HEK293T (cell line): ENCODE measurements at regions not wholly inside any gene's neighbourhood (a gene's known extent, or its start where the extent isn't known, plus 50 kb on each side); places are given as distances from the start of the nearest gene placed in this dataset.

Experiments
- CTCF ChIA-PET: fragments of 350-600 bp; formaldehyde crosslinking; extraction: SDS; loops from one replicate; lab custom pipeline; 2021; ENCODE audit warnings: antibody characterized with exemption, inconsistent platforms; lab: Yijun Ruan, JAX
- POLR2A ChIA-PET: fragments of 350-600 bp; formaldehyde crosslinking; extraction: SDS; loops from one replicate; lab custom pipeline; 2020; ENCODE audit warnings: antibody characterized with exemption, inconsistent platforms; lab: Yijun Ruan, JAX
- DNase-seq: peaks from one replicate; pipeline ENCODE4 v3.0.0; 2012; ENCODE audit warnings: mixed read lengths; ENCODE audit errors: extremely low spot score
- ARNT ChIP-seq: fragments of 450-650 bp; IDR thresholded peaks from 2 replicates; pipeline ENCODE4 v1.6.1; 2017; ENCODE audit warnings: mild to moderate bottlenecking
- BHLHE40 ChIP-seq: fragments of 450-650 bp; IDR thresholded peaks from 2 replicates; pipeline ENCODE4 v1.6.1; 2016; ENCODE audit warnings: mild to moderate bottlenecking, moderate library complexity, borderline replicate concordance
- CTBP1 ChIP-seq: fragments of 450-650 bp; IDR thresholded peaks from 2 replicates; pipeline ENCODE4 v1.6.1; 2016; ENCODE audit warnings: borderline replicate concordance
- ELF4 ChIP-seq: fragments of 450-650 bp; IDR thresholded peaks from 2 replicates; pipeline ENCODE4 v1.6.1; 2017; ENCODE audit warnings: antibody characterized with exemption
- FOXA1 ChIP-seq: fragments of 450-650 bp; IDR thresholded peaks from 2 replicates; pipeline ENCODE4 v1.6.1; 2016; ENCODE audit warnings: mild to moderate bottlenecking
- FOXK2 ChIP-seq: fragments of 450-650 bp; IDR thresholded peaks from 2 replicates; pipeline ENCODE4 v1.6.1; 2016; ENCODE audit warnings: mild to moderate bottlenecking
- FOXM1 ChIP-seq: fragments of 450-650 bp; IDR thresholded peaks from 2 replicates; pipeline ENCODE4 v1.6.1; 2017; ENCODE audit warnings: mild to moderate bottlenecking, borderline replicate concordance
- HDGF ChIP-seq: fragments of 450-650 bp; IDR thresholded peaks from 2 replicates; pipeline ENCODE4 v1.6.1; 2017; ENCODE audit warnings: antibody characterized with exemption, borderline replicate concordance
- L3MBTL2 ChIP-seq: fragments of 450-650 bp; conservative IDR thresholded peaks from 2 replicates; pipeline ENCODE4 v1.6.1; 2016; ENCODE audit warnings: mild to moderate bottlenecking
- LEF1 ChIP-seq: fragments of 450-650 bp; IDR thresholded peaks from 2 replicates; pipeline ENCODE4 v1.6.1; 2017; ENCODE audit warnings: mild to moderate bottlenecking, borderline replicate concordance
- NFRKB ChIP-seq: fragments of 450-650 bp; IDR thresholded peaks from 2 replicates; pipeline ENCODE4 v1.6.1; 2016; ENCODE audit warnings: mild to moderate bottlenecking, moderate library complexity
- PKNOX1 ChIP-seq: fragments of 450-650 bp; IDR thresholded peaks from 2 replicates; pipeline ENCODE4 v1.6.1; 2016
- SP1 ChIP-seq: fragments of 450-650 bp; IDR thresholded peaks from 2 replicates; pipeline ENCODE4 v1.6.1; 2017
- SUZ12 ChIP-seq: fragments of 450-650 bp; IDR thresholded peaks from 2 replicates; pipeline ENCODE4 v1.6.1; 2016; ENCODE audit warnings: mild to moderate bottlenecking
- TARDBP ChIP-seq: fragments of 450-650 bp; IDR thresholded peaks from 2 replicates; pipeline ENCODE4 v1.6.1; 2016
- ZNF384 ChIP-seq: fragments of 450-650 bp; IDR thresholded peaks from 2 replicates; pipeline ENCODE4 v1.6.1; 2016

GRCh38 chr9:83144492-83144891, 81.5 kb upstream of the RASEF start:
- no peak for DNase-seq
- ChIA-PET CTCF (no interaction called here), POLR2A (no interaction called here)
- TF ChIP-seq ARNT, result no peak
- no peak for TF ChIP-seq SUZ12
- TF ChIP-seq ELF4, result no peak

- no peak for TF ChIP-seq HDGF
- TF ChIP-seq ARNT, result no peak
- no peak for TF ChIP-seq CTBP1
- no peak for TF ChIP-seq ZNF384
- TF ChIP-seq FOXA1, result no peak
- no peak for TF ChIP-seq TARDBP
- no peak for TF ChIP-seq SP1
- no peak for TF ChIP-seq BHLHE40
- no peak for TF ChIP-seq FOXK2
- no peak for TF ChIP-seq FOXM1
- TF ChIP-seq NFRKB, result no peak
- no peak for TF ChIP-seq LEF1
- ChIA-PET POLR2A (no interaction called here), CTCF (interaction anchor here (0.6 kb wide), 1 partner anchor 184 kb away, joined by 3 read pairs; no protein-coding TSS in a partner anchor)
- no peak for DNase-seq
Observed at GRCh38 chr9:83142389-83142788, 79.4 kb upstream of the RASEF start.

GRCh38 chr9:83141887-83142286, 78.9 kb upstream of the RASEF start:
- POLR2A ChIA-PET, result interaction anchor here (0.5 kb wide), 1 partner anchor 39 kb away, joined by 4 read pairs; no protein-coding TSS in a partner anchor
- TF ChIP-seq SUZ12 (no peak), NFRKB (no peak), PKNOX1 (no peak), ARNT (no peak), L3MBTL2 (no peak)
- DNase-seq, result no peak
- CTCF ChIA-PET, result interaction anchor here (0.6 kb wide), 1 partner anchor 8 kb away, joined by 3 read pairs; no protein-coding TSS in a partner anchor

- TF ChIP-seq HDGF (no peak), L3MBTL2 (no peak), NFRKB (no peak), SP1 (no peak), FOXK2 (no peak), ZNF384 (no peak), LEF1 (no peak), PKNOX1 (no peak), FOXM1 (no peak), BHLHE40 (no peak), CTBP1 (no peak)
- DNase-seq, result no peak
- ChIA-PET CTCF (no interaction called here), POLR2A (no interaction called here)
Observed at GRCh38 chr9:83140061-83140460, 77.1 kb upstream of the RASEF start.

GRCh38 chr9:83138422-83139135, 75.6 kb upstream of the RASEF start:
- no peak for DNase-seq
- ChIA-PET POLR2A (no interaction called here), CTCF (no interaction called here)
- no peak for TF ChIP-seq CTBP1
- no peak for TF ChIP-seq FOXA1
- no peak for TF ChIP-seq ARNT
- TF ChIP-seq FOXK2, result no peak
- TF ChIP-seq TARDBP, result no peak
- TF ChIP-seq L3MBTL2, result no peak
- TF ChIP-seq FOXM1, result no peak
- no peak for TF ChIP-seq SUZ12

GRCh38 chr9:83133316-83133715, 70.4 kb upstream of the RASEF start:
- TF ChIP-seq NFRKB, result no peak
- TF ChIP-seq ARNT, result no peak
- no peak for TF ChIP-seq ELF4
- no peak for TF ChIP-seq CTBP1
- TF ChIP-seq SUZ12, result no peak
- TF ChIP-seq BHLHE40, result no peak
- TF ChIP-seq ZNF384, result no peak
- TF ChIP-seq FOXK2, result no peak
- TF ChIP-seq LEF1, result no peak
- TF ChIP-seq FOXA1, result no peak
- POLR2A ChIA-PET, result no interaction called here
- CTCF ChIA-PET, result interaction anchor here (0.7 kb wide), 1 partner anchor 9 kb away, joined by 3 read pairs; no protein-coding TSS in a partner anchor

GRCh38 chr9:83132768-83133167, 69.8 kb upstream of the RASEF start:
- no peak for DNase-seq
- POLR2A ChIA-PET, result no interaction called here
- CTCF ChIA-PET, result no interaction called here
- no peak for TF ChIP-seq FOXM1
- TF ChIP-seq ARNT, result no peak
- no peak for TF ChIP-seq PKNOX1
- TF ChIP-seq FOXK2, result no peak
- no peak for TF ChIP-seq HDGF
- no peak for TF ChIP-seq BHLHE40
- no peak for TF ChIP-seq CTBP1
- TF ChIP-seq ZNF384, result no peak
- TF ChIP-seq L3MBTL2, result no peak
- TF ChIP-seq LEF1, result no peak
- no peak for TF ChIP-seq TARDBP
- TF ChIP-seq NFRKB, result no peak
- TF ChIP-seq SP1, result no peak
- no peak for TF ChIP-seq ELF4
- TF ChIP-seq SUZ12, result no peak
- no peak for TF ChIP-seq FOXA1

More at GRCh38 chr9:83133316-83133715, 70.4 kb upstream of the RASEF start:
- DNase-seq, result no peak
